H1 (cell line): ENCODE measurements at regions not wholly inside any gene's neighbourhood (a gene's known extent, or its start where the extent isn't known, plus 50 kb on each side); places are given as distances from the start of the nearest gene placed in this dataset.

Source experiments
- CTCF ChIA-PET: fragments of 300-600 bp; sonication (Branson Sonifier 250); formaldehyde crosslinking; loops from one replicate; lab custom pipeline; 2021; ENCODE audit not compliant: partially characterized antibody; lab: Charles Lee
- POLR2A ChIA-PET: fragments of 300-600 bp; sonication (Branson Sonifier 250); formaldehyde crosslinking; loops from one replicate; lab custom pipeline; 2021; ENCODE audit warnings: inconsistent platforms; ENCODE audit not compliant: partially characterized antibody; lab: Charles Lee
- DNase-seq, 2 experiments: peaks; one replicate each; pipeline versions ENCODE4 v3.0.0 to v3.0.0-alpha.2; 2010 to 2022; ENCODE audit warnings: low spot score in 2 of 2, low read depth in 1 of 2, mixed read lengths in 1 of 2
- FAIRE-seq: peaks from 2 replicates; lab custom pipeline; 2011; peaks lifted over from hg19 to GRCh38; lab: Jason Lieb, UNC
- H2AFZ ChIP-seq: 2 replicates; pipeline ENCODE4 v1.8.1; 2012; ENCODE audit warnings: low read length, inconsistent platforms
- H2AK5ac ChIP-seq: 2 replicates; pipeline ENCODE4 v1.6.1; 2013; ENCODE audit warnings: low read depth, low read length
- H2BK120ac ChIP-seq: replicated peaks from 2 replicates; pipeline ENCODE3; 2013; ENCODE audit warnings: low read depth, low read length, inconsistent platforms
- H2BK12ac ChIP-seq: 2 replicates; pipeline ENCODE4 v1.6.1; 2013; ENCODE audit warnings: low read depth, low read length
- H2BK15ac ChIP-seq: 2 replicates; pipeline ENCODE4 v1.6.1; 2013; ENCODE audit warnings: low read length
- H2BK20ac ChIP-seq: 2 replicates; pipeline ENCODE4 v1.6.1; 2013; ENCODE audit warnings: low read length
- H2BK5ac ChIP-seq: 2 replicates; pipeline ENCODE4 v1.6.1; 2013; ENCODE audit warnings: low read depth, low read length
- H3K14ac ChIP-seq: 2 replicates; pipeline ENCODE4 v1.6.1; 2013; ENCODE audit warnings: inconsistent platforms; ENCODE audit not compliant: insufficient read length
- H3K18ac ChIP-seq: 2 replicates; pipeline ENCODE4 v1.6.1; 2013; ENCODE audit warnings: low read length; ENCODE audit errors: extremely low read depth
- H3K23ac ChIP-seq: 2 replicates; pipeline ENCODE4 v1.6.1; 2013; ENCODE audit warnings: inconsistent platforms; ENCODE audit not compliant: insufficient read length
- H3K23me2 ChIP-seq: 2 replicates; pipeline ENCODE4 v1.6.1; 2013; ENCODE audit warnings: low read depth, low read length
- H3K27ac ChIP-seq: 2 replicates; pipeline ENCODE4 v1.6.1; 2011; ENCODE audit warnings: low read depth, low read length, inconsistent platforms
- H3K27me3 ChIP-seq, 4 experiments: replicated peaks in 1 of 4; 1 replicate in 1 of 4; 2 replicates in 3 of 4; pipeline versions ENCODE4 v1.6.1 to v1.8.1; 2011 to 2013; ENCODE audit warnings: low read length in 3 of 4, mild to moderate bottlenecking in 3 of 4, inconsistent platforms in 2 of 4, mixed read lengths in 2 of 4, moderate library complexity in 1 of 4; ENCODE audit not compliant: control insufficient read depth in 3 of 4, insufficient read depth in 3 of 4; ENCODE audit errors: extremely low read depth in 1 of 4
- H3K36me3 ChIP-seq, 4 experiments: 2 replicates each; pipeline versions ENCODE4 v1.6.1 to v1.8.1; 2011 to 2013; ENCODE audit warnings: mild to moderate bottlenecking in 4 of 4, low read length in 3 of 4, moderate library complexity in 2 of 4, control low read depth in 1 of 4, inconsistent platforms in 1 of 4; ENCODE audit not compliant: insufficient read depth in 4 of 4, control insufficient read depth in 2 of 4
- H3K4ac ChIP-seq: replicated peaks from 2 replicates; pipeline ENCODE3; 2013; ENCODE audit warnings: low read length, low read depth, mixed read lengths, inconsistent platforms; ENCODE audit not compliant: insufficient read length
- H3K4me1 ChIP-seq, 4 experiments: replicated peaks in 1 of 4; 1 replicate in 1 of 4; 2 replicates in 3 of 4; pipeline versions ENCODE4 v1.6.1 to v1.8.1; 2011 to 2013; ENCODE audit warnings: low read length in 3 of 4, inconsistent platforms in 2 of 4, mixed read lengths in 1 of 4; ENCODE audit not compliant: insufficient read depth in 4 of 4, control insufficient read depth in 3 of 4
- H3K4me2 ChIP-seq, 2 experiments: 2 replicates each; pipeline versions ENCODE4 v1.6.1 to v1.8.1; 2011 to 2013; ENCODE audit warnings: low read depth in 2 of 2, low read length in 2 of 2, control low read depth in 1 of 2, inconsistent platforms in 1 of 2, mild to moderate bottlenecking in 1 of 2; ENCODE audit not compliant: insufficient read depth in 1 of 2
- H3K4me3 ChIP-seq, 4 experiments: fragments of 200-600, 300-600 bp in 1 of 4; sonication (generic), shearing (Covaris generic), sonication (Bioruptor Twin) in 1 of 4; 2 replicates each; pipeline versions ENCODE4 v1.5.1 to v1.8.1; 2011 to 2016; ENCODE audit warnings: low read length in 4 of 4, low read depth in 3 of 4, control low read depth in 2 of 4, inconsistent platforms in 2 of 4, mild to moderate bottlenecking in 2 of 4, mixed read lengths in 1 of 4, moderate library complexity in 1 of 4; ENCODE audit not compliant: insufficient read depth in 2 of 4; ENCODE audit errors: extremely low read depth in 1 of 4
- H3K56ac ChIP-seq: replicated peaks from 2 replicates; pipeline ENCODE3; 2013; ENCODE audit warnings: low read depth, mild to moderate bottlenecking, mixed read lengths, low read length, inconsistent platforms; ENCODE audit not compliant: insufficient read length
- H3K79me1 ChIP-seq: 2 replicates; pipeline ENCODE4 v1.6.1; 2013; ENCODE audit warnings: low read depth, low read length, control low read depth
- H3K79me2 ChIP-seq, 2 experiments: 2 replicates each; pipeline versions ENCODE4 v1.6.1 to v1.8.1; 2012 to 2013; ENCODE audit warnings: low read length in 2 of 2, mild to moderate bottlenecking in 2 of 2, inconsistent platforms in 1 of 2; ENCODE audit not compliant: insufficient read depth in 2 of 2, control insufficient read depth in 1 of 2
- H3K9ac ChIP-seq, 4 experiments: replicated peaks in 1 of 4; 1 replicate in 1 of 4; 2 replicates in 3 of 4; pipeline versions ENCODE4 v1.6.1 to v1.8.1; 2011 to 2013; ENCODE audit warnings: low read depth in 3 of 4, low read length in 3 of 4, control low read depth in 2 of 4, mild to moderate bottlenecking in 2 of 4, moderate library complexity in 2 of 4, inconsistent platforms in 1 of 4; ENCODE audit errors: extremely low read depth in 1 of 4
- H3K9me3 ChIP-seq, 2 experiments: 2 replicates each; pipeline versions ENCODE4 v1.6.1 to v1.8.1; 2012 to 2013; ENCODE audit warnings: mild to moderate bottlenecking in 2 of 2, moderate library complexity in 2 of 2, control low read depth in 1 of 2, inconsistent platforms in 1 of 2, low read depth in 1 of 2, low read length in 1 of 2, mixed read lengths in 1 of 2; ENCODE audit not compliant: insufficient read depth in 2 of 2
- H4K20me1 ChIP-seq, 2 experiments: replicated peaks in 1 of 2; 2 replicates each; pipeline versions ENCODE3 to v1.8.1; 2011 to 2013; ENCODE audit warnings: inconsistent platforms in 2 of 2, low read length in 2 of 2, mild to moderate bottlenecking in 1 of 2; ENCODE audit not compliant: insufficient read depth in 2 of 2, control insufficient read depth in 1 of 2
- H4K5ac ChIP-seq: 2 replicates; pipeline ENCODE4 v1.6.1; 2013; ENCODE audit warnings: low read length, low read depth, mixed read lengths, inconsistent platforms; ENCODE audit not compliant: insufficient read length
- H4K8ac ChIP-seq: 2 replicates; pipeline ENCODE4 v1.8.0; 2013; ENCODE audit warnings: mild to moderate bottlenecking, moderate library complexity, low read length, inconsistent platforms; ENCODE audit not compliant: insufficient read depth; ENCODE audit errors: extremely low read depth
- H4K91ac ChIP-seq: replicated peaks from 2 replicates; pipeline ENCODE3; 2013; ENCODE audit warnings: low read length, mixed read lengths, inconsistent platforms; ENCODE audit not compliant: insufficient read length
- FOSL1 ChIP-seq: IDR thresholded peaks from 2 replicates; pipeline ENCODE4 v1.6.1; 2011; ENCODE audit warnings: mild to moderate bottlenecking, low read depth, low read length, moderate library complexity; ENCODE audit not compliant: insufficient read depth
- JUN ChIP-seq: IDR thresholded peaks from 2 replicates; pipeline ENCODE4 v1.6.1; 2011; ENCODE audit warnings: low read depth, mild to moderate bottlenecking, improper control_type of control experiment, low read length
- KDM5A ChIP-seq: fragments of 200-600 bp; IDR thresholded peaks from 2 replicates; pipeline ENCODE4 v1.7.1; 2012; ENCODE audit warnings: mild to moderate bottlenecking, low read length, inconsistent platforms, mixed read lengths
- RAD21 ChIP-seq, 2 experiments: IDR thresholded peaks in 1 of 2; conservative IDR thresholded peaks in 1 of 2; 2 replicates each; pipeline ENCODE4 v1.6.1; 2011; ENCODE audit warnings: low read depth in 2 of 2, low read length in 2 of 2, improper control_type of control experiment in 1 of 2, inconsistent platforms in 1 of 2, mild to moderate bottlenecking in 1 of 2, moderate library complexity in 1 of 2
- SP2 ChIP-seq: IDR thresholded peaks from 2 replicates; pipeline ENCODE4 v1.6.1; 2012; ENCODE audit warnings: mild to moderate bottlenecking, low read length, inconsistent platforms
- ZNF274 ChIP-seq: IDR thresholded peaks from 2 replicates; pipeline ENCODE4 v1.7.0; 2012; ENCODE audit warnings: low read length, borderline replicate concordance; ENCODE audit errors: extremely low read depth
- WGBS, 2 experiments: shearing (Covaris generic) in 1 of 2; methylation state at CpG; one replicate each; pipeline versions ENCODE4 v1.1.6 to v1.1.7; 2013 to 2015; ENCODE audit warnings: low lambda C conversion rate in 2 of 2, mixed read lengths in 2 of 2, inconsistent platforms in 1 of 2, low coverage in 1 of 2, missing lambda C conversion rate in 1 of 2; ENCODE audit not compliant: insufficient replicate concordance in 2 of 2, insufficient coverage in 1 of 2, insufficient read length in 1 of 2; ENCODE audit errors: extremely low coverage in 1 of 2, missing lambda C conversion rate in 1 of 2; 5-methylcytosine and 5-hydroxymethylcytosine counted together
- TF ChIP-seq, protein P1 (sequence below): IDR thresholded peaks from 2 replicates; pipeline ENCODE4 v1.6.1; 2011; ENCODE audit warnings: low read length, improper control_type of control experiment

DNA sequence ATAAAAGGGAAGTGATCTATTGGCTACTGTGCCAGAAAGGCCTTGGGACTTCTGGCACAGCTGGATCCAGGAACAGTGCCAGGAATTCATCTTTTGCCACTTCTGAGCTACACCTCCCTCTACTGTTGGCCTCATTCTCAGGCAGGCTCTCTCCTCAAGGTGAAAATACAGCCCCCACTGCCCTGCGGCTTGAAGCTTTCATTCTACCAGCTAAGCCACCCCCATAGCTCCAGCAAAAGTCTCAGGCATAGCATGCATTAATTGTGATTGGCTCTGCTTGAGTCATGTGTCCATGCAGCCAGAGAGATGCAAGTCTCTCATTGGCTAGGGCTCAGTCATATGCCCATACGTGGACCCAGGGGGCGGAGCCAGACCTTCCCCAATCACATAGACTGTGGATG is 142.4 kb downstream of the TPRA1 start:
- FAIRE-seq (no peak), DNase-seq (no peak)
- Histone ChIP-seq H3K27me3 (no peaks in the 10 kb centered on the region; a peak in 2 of 7 replicates), H3K9me3 (no peaks in the 10 kb centered on the region), H3K23ac (no peak overlapping the region), H2AFZ (no peak overlapping the region; the same call in 1 of the 2 replicates), H3K79me2 (no peaks in the 10 kb centered on the region), H3K14ac (no peak overlapping the region), H2BK5ac (no peak overlapping the region), H3K9ac (no peak overlapping the region), H4K5ac (no peak overlapping the region), H3K79me1 (no peaks in the 10 kb centered on the region), H2BK20ac (no peak overlapping the region), H3K18ac (no peak overlapping the region), H2BK15ac (no peak overlapping the region), H2BK120ac (no peak overlapping the region), H3K4me1 (no peaks in the 10 kb centered on the region), H3K4me3 (no peak overlapping the region), H3K27ac (no peak overlapping the region), H3K36me3 (no peaks in the 10 kb centered on the region), H3K4me2 (no peak overlapping the region), H3K23me2 (no peaks in the 10 kb centered on the region), H4K91ac (no peak overlapping the region), H3K4ac (no peak overlapping the region), H2AK5ac (no peak overlapping the region), H3K56ac (no peak overlapping the region), H4K20me1 (no peaks in the 10 kb centered on the region), H4K8ac (no peak overlapping the region), H2BK12ac (no peak overlapping the region)
- 82% methylated on average over 3 of the region's 3 CpGs; no CpG with 5 or more reads in 1 of the 2 experiments for WGBS, 2 experiments
- TF ChIP-seq SP2, result no peak
- no peak for TF ChIP-seq ZNF274
- no peak for TF ChIP-seq KDM5A
- TF ChIP-seq JUN, result no peak
- no peak for TF ChIP-seq FOSL1
- TF ChIP-seq, protein P1, sequence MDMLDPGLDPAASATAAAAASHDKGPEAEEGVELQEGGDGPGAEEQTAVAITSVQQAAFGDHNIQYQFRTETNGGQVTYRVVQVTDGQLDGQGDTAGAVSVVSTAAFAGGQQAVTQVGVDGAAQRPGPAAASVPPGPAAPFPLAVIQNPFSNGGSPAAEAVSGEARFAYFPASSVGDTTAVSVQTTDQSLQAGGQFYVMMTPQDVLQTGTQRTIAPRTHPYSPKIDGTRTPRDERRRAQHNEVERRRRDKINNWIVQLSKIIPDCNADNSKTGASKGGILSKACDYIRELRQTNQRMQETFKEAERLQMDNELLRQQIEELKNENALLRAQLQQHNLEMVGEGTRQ, result peak; percentile 53; the same call in 1 of the 2 replicates
- TF ChIP-seq RAD21 (IDR thresholded peaks at IDR 0.05 in 1 of 2, conservative IDR thresholded peaks at IDR 0.05 in 1 of 2; ENCODE audit: low read depth in 2 of 2, low read length in 2 of 2), result peak in 1 of 2 experiments; percentile 5; a peak in 1 of 4 replicates
- CTCF ChIA-PET, result interaction anchor here (0.7 to 1.7 kb wide), 9 partner anchors 8 to 266 kb away, joined by 3 to 7 read pairs (median 4); no protein-coding TSS in a partner anchor
- POLR2A ChIA-PET, result no interaction called here
